Activated B cell treated with CpG ODN at 0.5 μM for 24 hours (primary cell): ENCODE measurements at regions not wholly inside any gene's neighbourhood (a gene's known extent, or its start where the extent isn't known, plus 50 kb on each side); places are given as distances from the start of the nearest gene placed in this dataset.

Experiments
- ATAC-seq: fragments of 200-7000 bp; cut with Tn5 transposase; one replicate; pipeline ENCODE4 v1.10.0; 2021; ENCODE audit warnings: low read depth, mild to moderate bottlenecking, moderate library complexity
- CTCF ChIA-PET: fragments of 350-600 bp; sonication (Branson Sonifier 250); formaldehyde crosslinking; loops from one replicate; lab custom pipeline; 2021; ENCODE audit warnings: antibody characterized with exemption; lab: Charles Lee
- POLR2A ChIA-PET: fragments of 350-600 bp; sonication (Branson Sonifier 250); formaldehyde crosslinking; loops from one replicate; lab custom pipeline; 2021; ENCODE audit warnings: antibody characterized with exemption; lab: Charles Lee
- DNase-seq: peaks from one replicate; pipeline ENCODE4 v3.0.0; 2022
- H3K27ac Mint-ChIP-seq: one replicate; pipeline ENCODE4 v1.8.0; 2020; ENCODE audit warnings: mixed read lengths
- H3K27me3 Mint-ChIP-seq: one replicate; pipeline ENCODE4 v1.8.0; 2021; ENCODE audit warnings: mixed read lengths
- H3K36me3 Mint-ChIP-seq: one replicate; pipeline ENCODE4 v1.8.0; 2021; ENCODE audit warnings: low read depth, mixed read lengths
- H3K4me1 Mint-ChIP-seq: one replicate; pipeline ENCODE4 v1.8.0; 2021; ENCODE audit warnings: mixed read lengths
- H3K4me3 Mint-ChIP-seq: one replicate; pipeline ENCODE4 v1.8.0; 2020; ENCODE audit warnings: mild to moderate bottlenecking, mixed read lengths
- H3K9me3 Mint-ChIP-seq: one replicate; pipeline ENCODE4 v1.8.0; 2020; ENCODE audit warnings: mixed read lengths
- CTCF ChIP-seq: fragments of 200-600 bp; IDR thresholded peaks from one replicate; pipeline ENCODE4 v1.8.0; 2022; ENCODE audit warnings: antibody characterized with exemption, mild to moderate bottlenecking
- intact Hi-C: fragments of 100-400 bp; cut with micrococcal nuclease; formaldehyde crosslinking; loops from one replicate; pipeline ENCODE4 v1.15.1; 2024

GRCh38 chr3:77898621-77899020 is 858.7 kb downstream of the ROBO2 start:
- Mint-ChIP-seq H3K9me3 (peaks cover 18% of the 10 kb centered on the region), H3K4me1 (no peaks in the 10 kb centered on the region), H3K4me3 (no peak overlapping the region), H3K27me3 (no peaks in the 10 kb centered on the region), H3K36me3 (no peaks in the 10 kb centered on the region), H3K27ac (no peak overlapping the region)
- intact Hi-C loops, result no loop called here
- DNase-seq, result no peak
- ATAC-seq, result no peak
- no peak for TF ChIP-seq CTCF
- CTCF ChIA-PET, result no interaction called here
- POLR2A ChIA-PET, result interaction anchor here (0.6 kb wide), 1 partner anchor 705 kb away, joined by 5 read pairs; no protein-coding TSS in a partner anchor

- ChIA-PET CTCF (no interaction called here), POLR2A (no interaction called here)
- peaks cover 13% of the 10 kb centered on the region for H3K9me3 Mint-ChIP-seq
- no peaks in the 10 kb centered on the region for H3K27me3 Mint-ChIP-seq
- no peaks in the 10 kb centered on the region for H3K36me3 Mint-ChIP-seq
- H3K4me1 Mint-ChIP-seq, result no peaks in the 10 kb centered on the region
- TF ChIP-seq CTCF, result no peak
- intact Hi-C loops, result no loop called here
- DNase-seq (no peak), ATAC-seq (no peak)
- H3K27ac Mint-ChIP-seq, result no peak overlapping the region
- no peak overlapping the region for H3K4me3 Mint-ChIP-seq
Observed at GRCh38 chr3:77902675-77903074, 862.8 kb downstream of the ROBO2 start.

- DNase-seq (no peak), ATAC-seq (no peak)
- Mint-ChIP-seq H3K36me3 (no peaks in the 10 kb centered on the region), H3K4me1 (no peaks in the 10 kb centered on the region), H3K27ac (no peak overlapping the region), H3K4me3 (no peak overlapping the region), H3K27me3 (no peaks in the 10 kb centered on the region), H3K9me3 (peaks cover 14% of the 10 kb centered on the region)
- ChIA-PET CTCF (no interaction called here), POLR2A (no interaction called here)
- TF ChIP-seq CTCF, result no peak
- intact Hi-C loops, result no loop called here
Observed at GRCh38 chr3:77906102-77906709, 866.3 kb downstream of the ROBO2 start.

- DNase-seq, result no peak
- Mint-ChIP-seq H3K9me3 (peaks cover 5% of the 10 kb centered on the region), H3K4me3 (no peak overlapping the region), H3K4me1 (no peaks in the 10 kb centered on the region), H3K27me3 (no peaks in the 10 kb centered on the region), H3K36me3 (no peaks in the 10 kb centered on the region), H3K27ac (no peak overlapping the region)
- ATAC-seq, result no peak
- CTCF ChIA-PET, result no interaction called here
- TF ChIP-seq CTCF, result no peak
- POLR2A ChIA-PET, result no interaction called here
- intact Hi-C loops, result no loop called here
Observed at GRCh38 chr3:77913524-77914174, 873.8 kb downstream of the ROBO2 start.

- ChIA-PET CTCF (no interaction called here), POLR2A (no interaction called here)
- H3K4me3 Mint-ChIP-seq, result no peak overlapping the region
- H3K9me3 Mint-ChIP-seq, result peaks cover 6% of the 10 kb centered on the region
- intact Hi-C loops, result no loop called here
- H3K27me3 Mint-ChIP-seq, result no peaks in the 10 kb centered on the region
- no peak overlapping the region for H3K27ac Mint-ChIP-seq
- H3K4me1 Mint-ChIP-seq, result no peaks in the 10 kb centered on the region
- DNase-seq (no peak), ATAC-seq (no peak)
- no peaks in the 10 kb centered on the region for H3K36me3 Mint-ChIP-seq
- TF ChIP-seq CTCF, result no peak
Observed at GRCh38 chr3:77915336-77915735, 875.4 kb downstream of the ROBO2 start.
